ENCODE measurements at regions not wholly inside any gene's neighbourhood (a gene's known extent, or its start where the extent isn't known, plus 50 kb on each side); places are given as distances from the start of the nearest gene placed in this dataset.

DNA sequence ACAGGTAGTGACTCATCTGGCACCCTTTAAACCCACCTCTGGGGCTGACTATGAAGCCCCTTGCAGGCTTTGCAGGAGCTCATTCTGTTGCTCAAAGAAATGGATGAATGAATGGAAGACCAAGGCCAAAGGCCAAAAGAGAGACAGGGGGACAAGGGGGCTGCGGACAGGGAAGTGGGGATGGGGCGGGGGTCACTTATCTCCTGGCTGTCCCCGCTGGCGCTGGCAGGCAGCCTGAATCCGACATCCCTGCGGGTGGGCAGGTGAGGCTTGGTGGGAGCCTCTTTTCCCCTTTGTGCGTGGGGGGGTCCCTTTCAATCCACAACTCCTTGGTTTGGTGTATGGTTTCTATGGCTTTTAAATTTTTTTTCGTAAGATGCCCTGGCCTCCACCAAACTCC lies 239.6 kb upstream of the C1orf174 start:
- DNase-seq (ENCODE audit: low spot score in 2 of 2), result no peak
- H3K4me3 ChIP-seq (ENCODE audit: low read depth, poor library complexity, severe bottlenecking), result no peak overlapping the region
- TF ChIP-seq, protein P1, sequence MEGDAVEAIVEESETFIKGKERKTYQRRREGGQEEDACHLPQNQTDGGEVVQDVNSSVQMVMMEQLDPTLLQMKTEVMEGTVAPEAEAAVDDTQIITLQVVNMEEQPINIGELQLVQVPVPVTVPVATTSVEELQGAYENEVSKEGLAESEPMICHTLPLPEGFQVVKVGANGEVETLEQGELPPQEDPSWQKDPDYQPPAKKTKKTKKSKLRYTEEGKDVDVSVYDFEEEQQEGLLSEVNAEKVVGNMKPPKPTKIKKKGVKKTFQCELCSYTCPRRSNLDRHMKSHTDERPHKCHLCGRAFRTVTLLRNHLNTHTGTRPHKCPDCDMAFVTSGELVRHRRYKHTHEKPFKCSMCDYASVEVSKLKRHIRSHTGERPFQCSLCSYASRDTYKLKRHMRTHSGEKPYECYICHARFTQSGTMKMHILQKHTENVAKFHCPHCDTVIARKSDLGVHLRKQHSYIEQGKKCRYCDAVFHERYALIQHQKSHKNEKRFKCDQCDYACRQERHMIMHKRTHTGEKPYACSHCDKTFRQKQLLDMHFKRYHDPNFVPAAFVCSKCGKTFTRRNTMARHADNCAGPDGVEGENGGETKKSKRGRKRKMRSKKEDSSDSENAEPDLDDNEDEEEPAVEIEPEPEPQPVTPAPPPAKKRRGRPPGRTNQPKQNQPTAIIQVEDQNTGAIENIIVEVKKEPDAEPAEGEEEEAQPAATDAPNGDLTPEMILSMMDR (IDR thresholded peaks at IDR 0.05), result no peak
- no peak for TF ChIP-seq POLR2A (IDR thresholded peaks at IDR 0.05)
- 92 to 93% methylated on average over 8 of the region's 8 CpGs for WGBS, 2 donors
- intact Hi-C loops (cut with DNase I; ENCODE audit: low total_unique reads), result no loop called here

DNA sequence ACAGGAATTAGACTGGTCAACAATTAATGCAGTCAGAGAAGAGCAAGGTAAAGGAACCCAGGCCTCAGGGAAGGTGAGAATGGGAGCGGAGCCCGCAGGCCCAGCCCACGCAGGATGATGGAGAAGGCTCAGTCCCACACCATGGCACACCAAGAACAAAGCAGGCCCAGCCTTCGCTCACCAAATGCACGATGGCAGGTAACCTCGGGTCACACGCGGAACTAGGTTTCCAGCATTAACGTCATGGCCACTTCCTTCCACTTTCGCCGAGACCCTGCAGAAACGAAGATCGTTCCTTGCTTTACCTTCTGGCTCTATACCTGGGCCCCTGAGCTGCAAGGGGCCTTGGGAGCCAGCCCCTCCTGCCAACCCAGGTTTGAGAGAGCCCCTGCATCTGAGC lies 240.2 kb upstream of the C1orf174 start:
- 85 to 86% methylated on average over 13 of the region's 13 CpGs for WGBS, 2 donors
- no peak for DNase-seq (ENCODE audit: low spot score in 2 of 2)
- intact Hi-C loops (cut with DNase I; ENCODE audit: low total_unique reads), result no loop called here
- TF ChIP-seq, protein P1 (IDR thresholded peaks at IDR 0.05), result no peak
- no peak for TF ChIP-seq POLR2A (IDR thresholded peaks at IDR 0.05)
- H3K4me3 ChIP-seq (ENCODE audit: low read depth, poor library complexity, severe bottlenecking), result no peak overlapping the region

DNA sequence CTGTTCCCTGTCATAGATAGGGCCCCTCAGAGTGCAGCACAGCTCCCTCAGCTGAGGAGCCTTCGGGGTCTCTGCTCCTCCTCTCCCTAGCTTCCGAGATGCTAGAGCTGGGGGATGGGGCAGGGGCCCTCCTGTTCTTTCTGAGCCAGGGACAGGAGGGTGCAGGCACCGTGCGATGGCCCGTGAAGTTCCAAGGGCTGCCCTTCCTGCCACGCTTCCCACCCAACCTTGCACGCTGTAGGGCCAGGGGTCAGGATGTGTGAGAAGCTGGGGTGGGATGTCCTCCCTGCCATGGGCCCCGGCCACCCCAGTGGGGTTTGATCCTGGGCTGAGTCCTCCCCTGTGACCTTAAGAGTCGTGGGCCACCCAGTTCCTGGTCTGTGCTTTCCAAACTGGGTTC lies 240.7 kb upstream of the C1orf174 start:
- TF ChIP-seq, protein P1 (IDR thresholded peaks at IDR 0.05), result no peak
- TF ChIP-seq POLR2A (IDR thresholded peaks at IDR 0.05), result no peak
- no peak overlapping the region for H3K4me3 ChIP-seq (ENCODE audit: low read depth, poor library complexity, severe bottlenecking)
- intact Hi-C loops (cut with DNase I; ENCODE audit: low total_unique reads), result no loop called here
- DNase-seq (ENCODE audit: low spot score in 2 of 2), result no peak
- 85 to 88% methylated on average over 8 of the region's 9 CpGs for WGBS, 2 donors

DNA sequence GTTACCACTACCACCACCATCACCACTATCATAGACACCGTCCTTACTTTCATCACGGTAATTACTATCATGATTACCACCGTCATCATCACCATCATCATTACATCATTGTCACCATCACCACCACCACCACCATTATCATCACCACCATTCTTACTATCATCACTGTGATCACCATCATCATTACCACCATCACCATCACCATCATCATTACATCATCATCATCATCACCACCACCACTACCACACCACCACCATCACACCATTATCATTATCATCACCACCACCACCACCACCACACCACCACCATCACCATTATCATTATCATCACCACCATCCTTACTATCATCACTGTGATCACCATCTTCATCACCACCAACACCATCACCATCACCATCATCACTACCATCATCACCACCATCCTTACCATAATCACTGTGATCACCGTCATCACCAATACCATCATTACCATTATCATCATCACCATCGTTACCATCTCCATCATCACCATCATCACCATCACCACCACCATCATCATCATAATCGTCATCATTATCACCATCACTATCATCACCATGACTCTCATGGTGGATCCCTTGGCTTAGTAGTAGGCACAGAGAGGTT lies 244.4 kb upstream of the C1orf174 start:
- intact Hi-C loops (cut with DNase I; ENCODE audit: low total_unique reads), result no loop called here
- WGBS, 2 donors, result 92 to 97% methylated on average over 6 of the region's 6 CpGs

DNA sequence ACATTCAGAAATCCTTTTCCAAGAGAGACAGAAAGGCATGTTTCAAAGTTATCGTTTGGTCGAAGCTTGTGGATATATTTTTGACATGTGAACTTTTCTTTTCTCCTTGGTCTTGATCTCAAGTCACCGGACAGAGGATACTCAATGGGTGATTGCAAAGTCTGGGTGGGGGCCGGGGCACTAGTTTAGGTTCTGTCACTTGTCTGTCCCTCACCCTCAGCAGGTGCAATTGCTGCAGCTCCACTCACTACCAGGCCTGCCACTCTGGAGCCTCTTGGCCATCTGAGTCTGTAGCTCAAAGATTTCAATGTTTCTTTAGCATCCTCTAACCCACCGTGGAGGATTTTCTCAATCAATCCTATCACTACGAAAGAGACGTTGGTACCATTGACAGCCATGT lies 246.0 kb upstream of the C1orf174 start:
- TF ChIP-seq POLR2A (IDR thresholded peaks at IDR 0.05), result no peak
- TF ChIP-seq, protein P1 (IDR thresholded peaks at IDR 0.05), result no peak
- DNase-seq (ENCODE audit: low spot score in 2 of 2), result no peak
- H3K4me3 ChIP-seq (ENCODE audit: low read depth, poor library complexity, severe bottlenecking), result no peak overlapping the region
- intact Hi-C loops (cut with DNase I; ENCODE audit: low total_unique reads), result no loop called here
- 78 to 94% methylated on average over 7 of the region's 7 CpGs for WGBS, 2 donors

More for the DNA sequence above, 244.4 kb upstream of the C1orf174 start:
- DNase-seq (ENCODE audit: low spot score in 2 of 2), result no peak
- TF ChIP-seq POLR2A (IDR thresholded peaks at IDR 0.05), result no peak
- TF ChIP-seq, protein P1 (IDR thresholded peaks at IDR 0.05), result no peak
- H3K4me3 ChIP-seq (ENCODE audit: low read depth, poor library complexity, severe bottlenecking), result no peak overlapping the region

DNA sequence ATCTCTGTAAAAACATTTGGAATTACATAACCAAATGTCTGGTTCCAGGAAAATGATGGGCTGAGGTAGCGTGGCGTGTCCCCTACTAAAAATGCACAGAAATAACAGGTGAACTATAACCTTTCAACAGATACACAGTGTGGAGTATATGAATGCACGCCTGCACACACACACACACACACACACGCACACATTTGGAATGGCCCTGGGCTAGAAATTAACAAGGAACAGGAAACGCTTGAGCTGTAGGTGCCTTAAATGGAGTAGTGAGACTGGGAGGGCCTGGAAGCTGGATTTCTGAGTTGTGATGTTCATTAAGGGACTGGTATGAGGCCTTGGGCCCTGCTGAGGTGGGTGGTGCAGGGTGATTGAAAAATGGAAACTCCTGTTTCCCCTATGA lies 246.5 kb upstream of the C1orf174 start:
- TF ChIP-seq POLR2A (IDR thresholded peaks at IDR 0.05), result no peak
- TF ChIP-seq, protein P1 (IDR thresholded peaks at IDR 0.05), result no peak
- WGBS, 2 donors, result 61 to 64% methylated on average over 5 of the region's 5 CpGs
- intact Hi-C loops (cut with DNase I; ENCODE audit: low total_unique reads), result no loop called here
- no peak for DNase-seq (ENCODE audit: low spot score in 2 of 2)
- H3K4me3 ChIP-seq (ENCODE audit: low read depth, poor library complexity, severe bottlenecking), result no peak overlapping the region
